ENCODE measurements at regions not wholly inside any gene's neighbourhood (a gene's known extent, or its start where the extent isn't known, plus 50 kb on each side); places are given as distances from the start of the nearest gene placed in this dataset.

DNA sequence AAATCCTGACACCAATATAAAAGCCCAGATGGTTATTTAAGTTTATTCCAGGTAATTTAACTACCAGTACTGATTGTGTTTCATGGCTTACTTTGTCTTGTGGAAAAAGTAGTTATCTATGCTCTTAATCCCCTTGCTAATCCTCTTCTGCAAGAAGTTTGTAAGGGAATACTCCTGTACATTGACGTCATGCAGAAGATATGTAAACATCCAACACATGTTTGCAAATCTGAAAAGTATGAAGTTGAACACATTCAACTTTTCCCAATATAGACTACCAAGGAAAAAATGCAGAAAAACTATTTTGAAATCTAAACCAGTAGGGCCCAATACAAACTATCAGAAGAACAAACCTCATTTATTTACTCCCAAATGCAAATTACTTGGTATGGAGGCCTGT, 56.3 kb upstream of the ELL2 start:
- intact Hi-C loops (cut with DNase I), result no loop called here
- DNase-seq, result no peak
- Histone ChIP-seq H3K9me3 (no peaks in the 10 kb centered on the region), H3K4me3 (no peak overlapping the region), H3K36me3 (no peaks in the 10 kb centered on the region), H3K27me3 (no peaks in the 10 kb centered on the region), H3K27ac (no peak overlapping the region), H3K4me1 (peaks cover 0 to 5% (median 0%) of the 10 kb centered on the region in 3 donors)
- no peak for FAIRE-seq
- 39 to 41% methylated on average over 1 of the region's 1 CpG for WGBS, 2 donors
- TF ChIP-seq, protein P1, sequence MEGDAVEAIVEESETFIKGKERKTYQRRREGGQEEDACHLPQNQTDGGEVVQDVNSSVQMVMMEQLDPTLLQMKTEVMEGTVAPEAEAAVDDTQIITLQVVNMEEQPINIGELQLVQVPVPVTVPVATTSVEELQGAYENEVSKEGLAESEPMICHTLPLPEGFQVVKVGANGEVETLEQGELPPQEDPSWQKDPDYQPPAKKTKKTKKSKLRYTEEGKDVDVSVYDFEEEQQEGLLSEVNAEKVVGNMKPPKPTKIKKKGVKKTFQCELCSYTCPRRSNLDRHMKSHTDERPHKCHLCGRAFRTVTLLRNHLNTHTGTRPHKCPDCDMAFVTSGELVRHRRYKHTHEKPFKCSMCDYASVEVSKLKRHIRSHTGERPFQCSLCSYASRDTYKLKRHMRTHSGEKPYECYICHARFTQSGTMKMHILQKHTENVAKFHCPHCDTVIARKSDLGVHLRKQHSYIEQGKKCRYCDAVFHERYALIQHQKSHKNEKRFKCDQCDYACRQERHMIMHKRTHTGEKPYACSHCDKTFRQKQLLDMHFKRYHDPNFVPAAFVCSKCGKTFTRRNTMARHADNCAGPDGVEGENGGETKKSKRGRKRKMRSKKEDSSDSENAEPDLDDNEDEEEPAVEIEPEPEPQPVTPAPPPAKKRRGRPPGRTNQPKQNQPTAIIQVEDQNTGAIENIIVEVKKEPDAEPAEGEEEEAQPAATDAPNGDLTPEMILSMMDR (IDR thresholded peaks at IDR 0.05), result no peak
- ATAC-seq, result peak; percentile 56 to 83 (median 62)

- Histone ChIP-seq H3K4me1 (peaks cover 0 to 5% (median 0%) of the 10 kb centered on the region in 3 donors), H3K4me3 (no peak overlapping the region), H3K27ac (no peak overlapping the region), H3K9me3 (no peaks in the 10 kb centered on the region), H3K27me3 (no peaks in the 10 kb centered on the region), H3K36me3 (no peaks in the 10 kb centered on the region)
- intact Hi-C loops (cut with DNase I), result no loop called here
- no peak for DNase-seq
- 69 to 75% methylated on average over 2 of the region's 2 CpGs for WGBS, 2 donors
- no peak for FAIRE-seq
- ATAC-seq, result no peak
- TF ChIP-seq, protein P1 (IDR thresholded peaks at IDR 0.05), result no peak
Observed at GRCh38 chr5:96016216-96016615, 54.6 kb upstream of the ELL2 start.

- H3K27me3 ChIP-seq, result no peaks in the 10 kb centered on the region
- DNase-seq, result no peak
- intact Hi-C loops (cut with DNase I), result no loop called here
- TF ChIP-seq, protein P1 (IDR thresholded peaks at IDR 0.05), result no peak
- ATAC-seq, result no peak
- WGBS, 2 donors, result 99 to 100% methylated on average over 1 of the region's 1 CpG
- peaks cover 0 to 5% (median 0%) of the 10 kb centered on the region in 3 donors for H3K4me1 ChIP-seq
- no peaks in the 10 kb centered on the region for H3K9me3 ChIP-seq
- no peaks in the 10 kb centered on the region for H3K36me3 ChIP-seq
- H3K4me3 ChIP-seq, result no peak overlapping the region
- no peak for FAIRE-seq
- no peak overlapping the region for H3K27ac ChIP-seq
Observed at GRCh38 chr5:96015709-96016108, 54.1 kb upstream of the ELL2 start.

DNA sequence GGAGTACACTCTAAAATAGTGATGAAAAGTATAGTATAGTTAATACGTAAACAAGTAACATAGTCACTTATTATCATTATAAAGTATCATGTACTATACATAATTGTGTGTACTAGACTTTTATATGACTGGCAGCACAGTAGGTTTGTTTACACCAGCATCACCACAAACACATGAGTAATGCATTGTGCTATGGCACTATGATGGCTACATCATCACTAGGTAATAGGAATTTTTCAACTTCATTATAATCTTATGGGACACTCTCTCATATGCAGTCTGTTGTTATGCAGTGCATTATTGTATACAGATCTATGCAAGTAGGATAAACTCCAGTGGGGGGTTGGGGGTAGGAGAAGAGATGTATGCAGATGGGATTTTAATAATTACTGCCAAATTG, 52.7 kb upstream of the ELL2 start:
- WGBS, 2 donors, result 96 to 100% methylated on average over 1 of the region's 1 CpG

DNA sequence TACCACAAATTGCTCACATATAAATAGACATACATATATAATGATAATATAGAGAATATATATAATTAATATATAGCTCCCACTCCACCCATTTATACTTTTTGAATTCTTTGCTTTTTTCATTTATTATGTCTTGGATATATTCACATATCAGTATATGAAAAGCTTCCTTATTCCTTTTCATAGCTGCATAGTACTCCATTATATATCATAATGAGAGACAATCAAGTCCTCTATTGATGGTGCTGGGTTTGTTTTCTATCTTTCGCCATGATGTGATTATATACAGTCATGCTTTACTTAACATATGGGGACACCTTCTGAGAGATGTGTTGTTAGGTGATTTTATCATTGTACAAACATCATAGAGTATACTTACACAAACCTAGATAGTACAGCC, 51.6 kb upstream of the ELL2 start:
- no peak overlapping the region for H3K27ac ChIP-seq
- no peak overlapping the region for H3K4me3 ChIP-seq
- no peak for DNase-seq
- H3K9me3 ChIP-seq, result no peaks in the 10 kb centered on the region
- H3K4me1 ChIP-seq, result peaks cover 0 to 4% (median 0%) of the 10 kb centered on the region in 3 donors
- TF ChIP-seq, protein P1 (IDR thresholded peaks at IDR 0.05), result no peak
- FAIRE-seq, result no peak
- no peaks in the 10 kb centered on the region for H3K27me3 ChIP-seq
- 97 to 100% methylated on average over 1 of the region's 1 CpG for whole genome bisulfite sequencing, 2 donors
- no peaks in the 10 kb centered on the region for H3K36me3 ChIP-seq
- no peak for ATAC-seq
- intact Hi-C loops (cut with DNase I), result no loop called here

More for the DNA sequence above, 52.7 kb upstream of the ELL2 start:
- H3K27me3 ChIP-seq, result no peaks in the 10 kb centered on the region
- H3K27ac ChIP-seq, result no peak overlapping the region
- H3K4me1 ChIP-seq, result peaks cover 0 to 5% (median 0%) of the 10 kb centered on the region in 3 donors
- DNase-seq (no peak), ATAC-seq (no peak), FAIRE-seq (no peak)
- no peaks in the 10 kb centered on the region for H3K9me3 ChIP-seq
- H3K36me3 ChIP-seq, result no peaks in the 10 kb centered on the region
- TF ChIP-seq, protein P1 (IDR thresholded peaks at IDR 0.05), result no peak
- no peak overlapping the region for H3K4me3 ChIP-seq
- intact Hi-C loops (cut with DNase I), result no loop called here

Data from pancreas (tissue), 10 donors.